Hematopoietic multipotent progenitor cell treated with erythropoietin and hydrocortisone succinate and interleukin-3 and kit ligand, for 17 days (in vitro differentiated cells): ENCODE measurements at regions not wholly inside any gene's neighbourhood (a gene's known extent, or its start where the extent isn't known, plus 50 kb on each side); places are given as distances from the start of the nearest gene placed in this dataset.
"Not testable (repeated sequence)": the region's sequence is repeated elsewhere in the genome, so short reads cannot be mapped to it uniquely, and the experiment has no call there.

ENCODE experiments used
- DNase-seq: peaks from one replicate; pipeline ENCODE4 v3.0.0-alpha.2; 2015; ENCODE audit warnings: low spot score

DNA sequence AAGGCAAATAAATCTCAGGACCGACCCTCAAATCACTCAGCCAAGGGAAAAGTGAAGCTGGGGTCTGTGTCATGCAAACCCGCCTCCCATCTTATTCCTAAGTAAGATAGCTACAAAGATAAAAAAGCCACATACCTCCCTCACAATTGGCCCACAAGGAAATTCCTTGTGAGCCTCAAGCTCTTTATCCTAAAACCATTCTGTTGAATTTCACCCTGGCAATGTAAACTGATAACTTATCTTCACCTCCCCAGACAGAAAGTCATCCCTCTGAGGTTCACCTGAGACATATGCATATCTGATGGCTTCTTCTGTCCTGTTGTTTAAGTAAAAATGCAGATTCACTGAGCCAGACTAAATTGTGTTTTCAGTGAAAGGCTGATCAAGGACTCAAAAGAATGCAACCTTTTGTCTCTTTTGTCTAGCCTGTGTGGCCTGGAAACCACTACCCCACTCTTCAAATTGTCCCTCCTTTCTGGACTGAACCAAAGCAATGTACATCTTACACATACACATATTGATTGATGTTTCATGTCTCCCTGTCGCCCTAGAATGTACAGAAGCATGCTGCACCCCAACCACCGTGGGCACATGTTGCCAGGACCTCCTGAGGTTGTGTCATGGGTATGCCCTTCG is 91.3 kb downstream of the MFAP3L start:
- DNase-seq = no peak

DNA sequence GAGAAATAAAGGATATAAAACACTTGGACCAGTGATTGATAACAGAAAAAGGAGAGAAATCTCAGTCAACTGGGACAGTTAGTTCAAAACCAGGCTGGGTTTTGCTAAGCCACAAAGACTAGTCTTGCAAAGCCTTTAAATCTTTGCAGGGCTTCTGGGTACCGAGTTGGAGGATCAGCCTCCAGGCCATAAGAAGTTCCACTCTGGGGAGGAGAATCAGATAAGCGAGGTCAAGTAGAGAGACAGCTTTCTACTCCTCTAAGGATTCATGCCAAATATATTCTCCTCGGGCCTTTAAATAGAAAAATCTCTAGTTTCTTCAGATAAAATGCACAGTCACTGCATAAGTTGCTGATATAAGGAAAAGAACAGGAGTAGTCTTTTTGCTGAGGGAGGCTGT is 92.7 kb downstream of the MFAP3L start:
- DNase-seq = no peak

GRCh38 chr4:169931964-169932363 is 94.2 kb downstream of the MFAP3L start:
- no peak for DNase-seq

GRCh38 chr4:169930755-169931154 is 95.4 kb downstream of the MFAP3L start:
- DNase-seq = not testable (repeated sequence)

GRCh38 chr4:169927280-169927679 is 98.9 kb downstream of the MFAP3L start:
- DNase-seq = no peak

DNA sequence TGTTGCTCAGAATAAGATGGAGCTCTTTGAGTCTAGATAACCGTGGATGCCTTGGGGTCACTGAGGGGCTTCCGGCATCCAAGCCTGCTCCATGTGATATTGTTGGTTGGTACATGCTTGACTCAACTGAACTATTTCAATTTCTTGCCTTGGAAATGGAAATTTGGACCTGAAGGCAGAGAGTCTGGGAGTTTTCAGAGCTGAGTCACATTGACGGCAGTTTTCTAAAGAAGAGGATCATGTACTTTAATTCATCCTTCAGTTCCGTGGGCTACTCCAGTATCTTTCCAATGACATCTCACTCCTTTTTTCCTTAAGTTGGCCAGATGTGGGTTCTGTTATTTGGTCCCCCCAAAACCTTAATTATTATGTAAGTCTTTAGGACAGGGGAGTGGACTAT is 100.5 kb downstream of the MFAP3L start:
- DNase-seq = no peak

DNA sequence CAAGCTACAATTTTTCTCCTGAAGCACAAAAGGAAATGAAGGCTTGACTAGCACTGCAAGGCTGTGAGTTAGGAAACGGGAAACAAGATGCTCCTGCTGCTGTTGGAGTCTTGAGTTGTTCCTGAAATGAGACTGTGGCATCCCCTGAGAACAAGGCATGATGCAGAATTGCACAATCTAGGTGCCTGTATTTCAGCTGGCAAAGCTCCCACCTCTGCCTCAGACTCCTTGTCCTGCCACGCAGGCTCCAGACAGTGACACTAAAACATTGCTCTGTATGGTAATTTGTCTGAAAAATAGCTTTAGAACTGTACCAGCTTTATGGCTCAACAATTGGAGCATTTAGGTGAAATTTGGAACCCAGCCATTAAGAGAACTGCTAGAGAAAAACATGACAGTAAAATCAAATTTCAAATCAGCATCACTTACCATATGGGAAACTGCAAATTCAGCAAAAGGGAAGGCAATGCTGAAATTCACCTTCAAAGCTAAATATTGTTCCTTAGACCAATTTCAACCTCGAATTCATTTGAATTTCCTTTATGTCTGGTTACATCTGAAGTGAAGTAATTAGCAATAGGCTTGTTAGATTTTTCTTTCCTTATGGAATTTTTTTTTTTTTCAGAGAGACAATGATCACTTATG is 103.4 kb downstream of the MFAP3L start:
- no peak for DNase-seq

DNA sequence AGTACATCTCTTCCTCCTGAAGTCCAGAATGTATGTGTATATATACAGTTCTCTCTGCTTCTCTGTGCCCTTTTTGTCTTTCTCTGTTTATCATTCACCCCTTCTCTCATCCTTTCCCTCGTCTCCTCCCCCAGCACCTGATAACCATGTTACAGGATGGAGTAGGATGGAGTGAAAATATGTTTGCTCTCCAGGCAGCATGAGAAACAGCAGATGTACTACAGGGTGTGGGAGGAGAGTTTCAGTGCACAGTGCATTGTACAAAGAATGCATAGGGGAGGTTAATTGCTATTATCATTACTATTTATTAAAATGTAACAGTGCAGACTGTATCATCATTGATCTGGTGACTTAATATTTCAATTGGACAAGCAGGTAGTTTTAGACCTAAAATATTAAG is 104.5 kb downstream of the MFAP3L start:
- DNase-seq = no peak

DNA sequence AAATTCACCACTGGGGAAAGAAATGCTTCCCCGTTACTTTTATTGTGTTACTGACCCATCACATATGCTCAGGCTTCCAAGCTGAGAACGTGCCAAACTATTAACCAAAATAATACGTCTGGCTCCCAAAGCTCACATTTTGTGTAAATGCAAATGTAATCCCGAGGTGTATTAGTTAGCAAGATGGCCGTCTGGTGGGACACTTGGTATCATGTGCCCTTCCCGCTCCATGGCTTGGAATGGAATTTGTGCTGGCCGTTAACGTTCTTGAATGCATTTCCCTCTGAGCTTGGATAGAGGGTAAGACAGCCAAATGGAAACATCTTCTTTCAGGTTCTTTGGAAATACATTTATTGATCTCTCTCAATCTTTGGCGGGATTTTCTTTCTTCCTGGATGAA is 105.0 kb downstream of the MFAP3L start:
- DNase-seq = no peak

DNA sequence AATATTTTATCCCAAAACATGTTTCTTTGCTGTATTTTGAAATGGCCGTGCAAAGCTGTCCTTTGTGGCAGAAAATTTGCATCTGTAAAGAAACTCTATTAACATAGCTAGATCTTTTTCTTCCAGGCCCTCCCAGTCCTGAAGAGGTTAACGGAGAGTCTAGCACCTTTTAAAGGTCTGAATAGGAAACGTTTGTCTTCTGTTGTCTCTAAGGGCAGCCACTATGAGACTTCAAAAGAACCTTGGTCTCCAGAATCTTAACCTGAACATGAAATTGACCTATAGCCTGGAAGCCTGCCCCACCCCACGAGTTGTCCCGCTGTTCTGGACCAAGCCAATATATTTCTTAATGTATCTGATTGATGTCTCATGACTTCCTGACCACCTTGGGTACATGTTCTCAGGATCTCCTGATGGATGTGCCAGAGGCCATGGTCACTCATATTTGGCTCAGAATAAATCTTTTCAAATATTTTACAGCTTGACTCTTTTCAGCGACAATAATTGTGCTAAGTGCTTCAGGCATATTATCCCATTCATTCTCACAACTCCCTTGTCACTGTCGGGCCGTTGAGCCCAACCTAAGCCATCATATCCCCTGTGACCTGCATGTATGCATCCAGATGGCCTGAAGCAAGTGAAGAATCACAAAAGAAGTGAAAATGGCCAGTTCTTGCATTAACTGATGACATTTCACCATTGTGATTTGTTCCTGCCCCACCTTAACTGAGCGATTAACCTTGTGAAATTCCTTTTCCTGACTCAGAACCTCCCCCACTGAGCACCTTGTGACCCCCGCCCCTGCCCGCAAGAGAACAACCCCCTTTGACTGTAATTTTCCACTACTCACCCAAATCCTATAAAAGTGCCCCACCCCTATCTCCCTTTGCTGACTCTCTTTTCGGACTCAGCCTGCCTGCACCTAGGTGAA is 106.7 kb downstream of the MFAP3L start:
- DNase-seq = not testable (repeated sequence)

DNA sequence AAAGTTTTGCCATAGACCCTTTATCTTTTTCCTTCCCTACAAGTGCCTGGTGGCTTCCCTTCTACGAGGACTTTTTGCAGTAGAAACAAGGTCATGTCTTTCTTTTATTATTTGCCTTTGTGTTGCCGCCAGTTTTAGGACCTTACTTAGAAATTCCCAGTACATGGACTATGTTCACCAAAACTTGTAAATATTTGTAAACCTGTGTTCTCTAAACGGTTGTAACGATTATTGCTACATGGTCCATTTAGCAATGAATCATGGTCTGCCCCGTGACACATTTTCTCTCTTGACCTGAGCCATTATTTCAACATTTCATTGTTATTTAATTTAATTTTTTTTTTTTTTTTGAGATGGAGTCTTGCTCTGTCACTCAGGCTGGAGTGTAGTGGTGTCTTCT is 110.7 kb downstream of the MFAP3L start:
- DNase-seq = no peak

- DNase-seq = no peak
These were observed 111.3 kb downstream of the MFAP3L start for GRCh38 chr4:169914866-169915265.

- DNase-seq = no peak
These were observed 113.2 kb downstream of the MFAP3L start for GRCh38 chr4:169912996-169913395.

DNA sequence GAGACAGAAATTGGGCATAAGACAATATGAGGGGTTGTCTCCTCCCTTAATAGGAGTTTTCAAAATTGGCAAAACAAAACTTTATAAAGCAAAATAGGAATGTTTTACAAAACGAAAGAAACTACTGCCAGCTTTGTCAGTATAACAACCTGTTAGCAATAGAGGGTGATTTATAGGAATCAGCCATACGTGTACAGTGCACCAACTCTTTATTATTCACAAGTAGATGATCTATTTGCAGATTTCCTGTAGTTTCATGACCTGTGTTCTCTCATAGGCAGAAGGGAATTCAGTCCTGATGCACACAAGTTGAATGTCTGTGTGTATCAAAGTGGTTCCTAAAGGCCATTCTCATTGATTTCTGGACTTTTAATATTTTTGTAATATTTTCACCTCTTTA is 116.3 kb downstream of the MFAP3L start:
- DNase-seq = no peak

GRCh38 chr4:169909479-169909878 is 116.7 kb downstream of the MFAP3L start:
- DNase-seq = no peak

- DNase-seq = no peak
These were observed 118.5 kb downstream of the MFAP3L start for GRCh38 chr4:169907705-169908104.

DNA sequence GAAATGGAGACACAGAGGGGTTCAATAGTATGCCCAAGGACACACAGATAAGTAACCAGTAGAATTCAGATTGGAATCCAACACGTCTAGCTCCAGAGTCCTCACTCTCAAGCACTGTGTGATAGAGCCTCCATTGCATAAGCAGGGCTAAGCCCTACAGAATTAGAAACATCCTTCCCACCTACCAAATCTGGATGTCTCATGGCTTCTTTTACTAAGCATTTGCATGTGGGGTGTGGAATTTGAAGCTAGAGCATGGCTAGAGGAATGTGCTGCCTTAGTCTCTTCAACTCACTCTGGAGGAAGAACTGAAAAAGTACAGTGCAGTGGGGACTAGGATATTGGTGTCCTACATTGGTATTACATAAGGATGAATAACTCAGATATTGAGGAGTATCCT is 119.4 kb downstream of the MFAP3L start:
- no peak for DNase-seq

GRCh38 chr4:169906104-169906503 is 120.1 kb downstream of the MFAP3L start:
- no peak for DNase-seq

- peak; percentile 46 for DNase-seq
These were observed 123.4 kb downstream of the MFAP3L start for GRCh38 chr4:169902658-169903345.

- no peak for DNase-seq
These were observed 125.9 kb downstream of the MFAP3L start for GRCh38 chr4:169900241-169900845.

- no peak for DNase-seq
These were observed 126.9 kb downstream of the MFAP3L start for GRCh38 chr4:169899295-169899694.

DNA sequence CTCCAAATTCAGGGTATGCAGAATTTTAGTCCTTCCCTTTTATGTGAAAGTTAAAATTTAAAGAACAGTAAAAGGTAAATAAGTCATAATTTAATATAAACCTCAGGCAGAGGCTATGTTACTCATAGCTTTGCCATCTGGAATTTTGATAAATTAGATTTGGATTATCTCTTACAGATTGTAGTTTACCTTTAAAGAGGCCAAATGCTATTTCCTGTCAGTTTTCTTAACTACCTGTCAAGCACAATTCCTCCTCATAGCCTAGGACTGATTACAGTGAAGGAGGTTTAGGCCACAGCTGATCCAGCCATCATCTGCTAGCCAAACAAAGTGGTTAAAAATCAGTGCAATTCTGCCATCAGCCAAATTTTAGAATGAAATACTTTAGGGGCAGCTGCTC is 128.1 kb downstream of the MFAP3L start:
- DNase-seq = no peak
